Right renal pelvis (tissue), 4 donors: ENCODE measurements at regions not wholly inside any gene's neighbourhood (a gene's known extent, or its start where the extent isn't known, plus 50 kb on each side); places are given as distances from the start of the nearest gene placed in this dataset.
"Not testable (repeated sequence)": the region's sequence is repeated elsewhere in the genome, so short reads cannot be mapped to it uniquely, and the experiment has no call there.

Experiments used
- DNase-seq, 4 donors: peaks; one replicate each; pipeline ENCODE4 v3.0.0-alpha.2; 2013; ENCODE audit warnings: low read depth in 4 of 4, low spot score in 3 of 4, missing footprints in 1 of 4

DNA sequence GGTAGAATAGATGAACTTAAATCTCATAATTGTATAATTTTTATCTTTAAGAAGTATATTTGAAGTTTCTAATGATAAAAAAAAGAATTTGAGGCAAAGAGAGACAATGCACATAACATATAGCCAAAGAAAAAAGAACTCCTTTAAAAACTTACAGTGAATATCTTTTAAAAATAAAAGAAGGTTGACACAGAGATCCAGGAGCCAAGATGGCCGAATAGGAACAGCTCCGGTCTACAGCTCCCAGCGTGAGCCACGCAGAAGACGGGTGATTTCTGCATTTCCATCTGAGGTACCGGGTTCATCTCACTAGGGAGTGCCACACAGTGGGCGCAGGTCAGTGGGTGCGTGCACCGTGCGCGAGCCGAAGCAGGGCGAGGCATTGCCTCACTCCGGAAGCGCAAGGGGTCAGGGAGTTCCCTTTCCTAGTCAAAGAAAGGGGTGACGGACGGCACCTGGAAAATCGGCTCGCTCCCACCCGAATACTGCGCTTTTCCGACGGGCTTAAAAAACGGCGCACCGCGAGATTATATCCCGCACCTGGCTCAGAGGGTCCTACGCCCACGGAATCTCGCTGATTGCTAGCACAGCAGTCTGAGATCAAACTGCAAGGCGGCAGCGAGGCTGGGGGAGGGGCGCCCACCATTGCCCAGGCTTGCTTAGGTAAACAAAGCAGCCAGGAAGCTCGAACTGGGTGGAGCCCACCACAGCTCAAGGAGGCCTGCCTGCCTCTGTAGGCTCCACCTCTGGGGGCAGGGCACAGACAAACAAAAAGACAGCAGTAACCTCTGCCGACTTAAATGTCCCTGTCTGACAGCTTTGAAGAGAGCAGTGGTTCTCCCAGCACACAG lies 84.9 kb upstream of the G2E3 start:
- DNase-seq, result not testable (repeated sequence)

- DNase-seq, result no peak
These were observed 76.7 kb upstream of the G2E3 start for GRCh38 chr14:30482276-30482675.

GRCh38 chr14:30484201-30484600 lies 74.8 kb upstream of the G2E3 start:
- no peak for DNase-seq

DNA sequence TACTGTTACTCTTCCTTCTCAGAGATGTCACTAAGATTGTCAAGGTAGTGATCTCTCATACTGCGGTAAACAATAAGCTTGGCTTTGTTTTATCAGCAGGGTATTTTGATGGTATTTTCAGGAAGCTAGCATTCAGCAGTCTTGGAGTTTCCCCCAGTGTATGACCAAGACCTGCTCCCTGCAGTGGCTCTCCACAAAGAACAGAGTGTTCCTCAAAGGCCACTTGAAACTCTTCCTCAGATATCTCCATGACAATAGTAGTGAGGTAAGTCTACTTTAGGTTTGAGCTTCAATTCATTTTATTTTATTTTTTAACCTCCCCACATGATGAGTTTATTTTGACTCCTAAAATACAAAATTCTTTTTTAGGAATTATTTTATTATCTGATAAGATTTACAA lies 74.0 kb upstream of the G2E3 start:
- no peak for DNase-seq

DNA sequence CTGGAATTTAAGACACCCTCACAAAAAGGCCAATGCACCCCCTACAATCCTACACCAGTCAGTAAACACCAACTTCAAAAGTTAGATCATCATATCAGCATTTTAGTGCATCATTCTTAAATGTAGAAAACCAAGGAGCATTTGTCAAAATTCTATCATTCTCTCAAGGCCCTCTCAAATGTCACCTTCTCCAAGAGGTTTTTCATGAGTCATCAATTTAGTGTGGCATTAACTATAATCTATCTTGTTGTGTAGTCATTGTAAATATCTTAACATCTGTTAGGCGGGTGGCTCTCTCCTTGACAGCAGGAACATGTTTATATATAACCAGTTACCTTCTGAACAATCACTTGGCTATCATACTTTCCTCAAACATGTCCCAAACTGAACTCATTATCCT lies 62.1 kb upstream of the G2E3 start:
- no peak for DNase-seq

DNA sequence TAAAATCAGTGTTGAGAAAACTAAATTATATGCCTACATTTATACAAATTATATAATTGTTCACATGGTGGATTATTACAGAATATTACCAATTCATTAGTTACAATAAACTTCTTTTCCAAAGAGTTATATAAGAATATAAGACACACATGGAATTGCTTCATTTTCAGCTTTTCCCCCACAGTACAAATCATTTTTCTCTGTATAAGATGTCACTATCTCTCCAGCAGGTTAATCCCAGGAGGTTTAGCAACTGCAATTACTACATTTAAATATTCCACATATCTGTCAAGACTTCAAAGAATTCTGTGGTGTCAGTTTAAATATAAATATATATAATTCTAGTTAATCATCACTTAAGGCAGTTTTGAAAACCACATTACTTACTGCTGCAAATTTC lies 59.6 kb upstream of the G2E3 start:
- no peak for DNase-seq

DNA sequence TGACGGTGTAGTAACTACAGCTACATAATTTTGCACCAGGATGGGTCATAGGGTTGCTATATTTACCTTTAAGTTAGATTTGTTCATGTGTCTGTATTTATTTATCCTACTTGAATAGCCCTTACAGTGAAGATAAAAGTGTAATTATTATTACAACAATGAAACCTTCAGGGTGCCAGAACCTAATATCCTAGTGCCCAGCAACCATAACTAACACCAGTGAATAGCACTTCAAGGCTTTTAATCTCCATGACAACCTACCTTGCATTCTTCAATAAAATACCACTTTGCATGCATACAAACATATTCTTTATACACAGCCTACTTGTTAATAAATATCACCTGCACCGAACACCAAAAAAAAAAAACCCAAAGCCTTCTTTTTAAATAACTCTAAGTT lies 58.7 kb upstream of the G2E3 start:
- no peak for DNase-seq

GRCh38 chr14:30507209-30507608 lies 51.7 kb upstream of the G2E3 start:
- no peak for DNase-seq
